Left colon (tissue), 2 donors: ENCODE measurements at regions not wholly inside any gene's neighbourhood (a gene's known extent, or its start where the extent isn't known, plus 50 kb on each side); places are given as distances from the start of the nearest gene placed in this dataset.

Experiments
- ATAC-seq: fragments of 200-7000 bp; cut with Tn5 transposase; one replicate; pipeline ENCODE4 v1.9.1; 2020; ENCODE audit warnings: mild to moderate bottlenecking, moderate library complexity
- DNase-seq, 2 donors: peaks; one replicate each; pipeline ENCODE4 v3.0.0-alpha.2; 2020
- intact Hi-C, 2 donors: fragments of 100-400 bp; cut with DNase I in 1 of 2; cut with micrococcal nuclease in 1 of 2; formaldehyde crosslinking; loops; one replicate each; pipeline versions ENCODE4 v1.11.2 to v1.14.0; 2022; cut with DNase I, micrococcal nuclease
- donor health status: DM: no; HTN: no; CAD: no.
- donor health status: DM: yes; HTN: yes; CAD: no.

- intact Hi-C loops, result no loop called here
- no peak for DNase-seq
- ATAC-seq, result no peak
These were observed 332.5 kb downstream of the WDR11 start for GRCh38 chr10:121183707-121184106.

- ATAC-seq, result no peak
- DNase-seq, result no peak
- intact Hi-C loops, result no loop called here
These were observed 334.8 kb downstream of the WDR11 start for GRCh38 chr10:121185816-121186455.

DNA sequence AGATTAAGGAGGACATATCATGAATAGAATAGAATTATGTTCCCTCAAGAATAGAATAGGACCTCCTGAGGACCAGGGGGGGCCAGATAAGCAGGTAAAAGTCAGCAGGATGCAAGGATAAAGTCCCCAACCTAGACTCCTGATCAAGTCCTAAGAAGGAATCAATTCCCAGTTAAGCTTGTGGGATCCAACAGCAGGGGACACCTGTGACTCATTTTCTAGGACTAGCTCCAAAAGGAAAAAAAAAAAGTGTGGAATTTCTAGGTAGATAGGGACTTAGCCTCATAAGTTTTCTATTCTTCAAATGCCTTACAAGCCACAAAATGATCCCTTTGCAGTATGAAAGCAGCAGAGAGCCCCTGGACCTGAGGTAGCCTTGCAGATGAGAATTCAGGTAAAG is 336.2 kb downstream of the WDR11 start:
- peak; percentile 42 for ATAC-seq
- intact Hi-C loops, result no loop called here
- no peak for DNase-seq

DNA sequence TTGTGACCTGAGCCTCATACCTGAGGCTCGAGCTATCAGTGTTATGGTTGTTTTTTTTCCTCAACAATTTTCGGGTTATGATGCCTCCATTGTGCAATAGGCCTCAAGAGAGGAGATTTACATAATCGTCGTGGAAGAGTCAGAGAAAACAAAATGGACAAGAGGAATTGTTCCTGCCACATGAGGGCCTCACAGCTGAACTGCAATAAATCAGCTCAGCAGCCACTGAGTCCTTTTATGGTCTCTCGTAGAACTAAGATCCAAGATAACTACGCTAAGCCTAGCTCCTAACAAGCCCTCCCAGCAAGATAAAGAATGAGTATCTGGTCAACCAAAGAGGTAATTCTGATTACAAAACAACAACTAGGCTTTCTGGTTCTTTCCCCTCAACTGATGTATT is 336.8 kb downstream of the WDR11 start:
- DNase-seq (peak; percentile 15 to 39), ATAC-seq (peak; percentile 97)
- intact Hi-C loops, result no loop called here

GRCh38 chr10:121189066-121189465 is 337.9 kb downstream of the WDR11 start:
- intact Hi-C loops, result no loop called here
- ATAC-seq (no peak), DNase-seq (no peak)

GRCh38 chr10:121194696-121195523 is 343.7 kb downstream of the WDR11 start:
- DNase-seq (no peak), ATAC-seq (no peak)
- intact Hi-C loops, result no loop called here

DNA sequence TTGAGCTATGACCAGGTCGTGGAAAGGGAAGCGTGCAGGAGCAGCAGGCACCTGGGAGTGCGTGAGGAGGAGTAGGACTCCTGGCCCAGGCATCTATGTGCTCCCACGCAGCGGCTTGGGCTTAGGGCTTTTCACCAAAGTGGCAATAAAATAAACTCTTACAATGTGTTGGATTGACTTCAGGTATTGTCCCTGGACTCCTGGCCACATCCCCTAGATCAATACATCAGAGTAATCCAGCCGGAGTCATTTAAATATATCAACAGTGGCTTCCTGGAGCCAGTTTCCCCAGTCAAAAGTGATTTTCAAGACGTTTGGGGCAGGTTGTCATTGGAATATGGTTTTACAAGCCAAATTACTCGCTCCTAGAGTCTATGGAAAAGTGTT is 344.4 kb downstream of the WDR11 start:
- peak; percentile 59 for ATAC-seq
- no peak for DNase-seq
- intact Hi-C loops, result no loop called here

GRCh38 chr10:121199081-121199480 is 347.9 kb downstream of the WDR11 start:
- ATAC-seq (no peak), DNase-seq (no peak)
- intact Hi-C loops, result no loop called here

DNA sequence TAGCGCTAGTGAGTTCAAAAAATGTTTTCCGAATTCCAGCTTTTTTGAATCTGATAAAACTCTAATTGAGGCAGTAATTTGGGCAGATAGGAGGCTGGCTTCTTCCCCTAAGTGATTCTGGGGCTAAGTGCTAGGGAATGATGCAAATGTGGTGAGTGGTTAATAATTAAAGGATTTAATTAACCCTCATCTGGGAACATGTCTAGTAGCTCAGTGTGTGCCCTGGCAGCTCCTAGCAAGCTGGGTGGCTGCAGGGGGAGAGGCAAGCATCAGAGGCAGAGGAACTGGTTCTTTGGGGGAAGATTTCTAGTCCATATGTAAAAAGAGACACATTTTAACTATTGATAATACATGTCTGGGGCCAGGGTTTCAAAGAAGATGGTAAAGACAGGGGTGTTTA is 354.5 kb downstream of the WDR11 start:
- ATAC-seq (peak; percentile 66), DNase-seq (no peak)
- intact Hi-C loops, result no loop called here

DNA sequence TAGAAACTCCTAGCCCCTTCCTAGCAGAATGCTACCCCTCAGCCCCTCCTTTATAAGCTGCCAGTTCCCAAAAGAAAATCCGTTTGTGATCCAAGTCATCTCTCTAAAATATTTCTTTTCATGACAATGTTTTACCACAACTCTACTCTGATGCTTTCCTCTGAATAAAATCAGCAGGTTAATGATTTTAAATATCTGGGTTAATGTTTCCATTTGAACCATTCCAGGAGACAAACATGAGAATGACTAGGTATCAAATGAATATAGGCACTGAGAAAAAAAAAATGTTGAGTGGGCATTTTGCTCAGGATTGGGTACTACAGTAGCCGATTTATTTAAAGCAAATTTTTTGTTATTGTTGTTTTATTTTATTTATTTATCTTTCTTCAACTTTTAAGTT is 360.3 kb downstream of the WDR11 start:
- DNase-seq (no peak), ATAC-seq (no peak)
- intact Hi-C loops, result no loop called here

- intact Hi-C loops, result no loop called here
- DNase-seq, result no peak
- ATAC-seq, result no peak
These were observed 362.3 kb downstream of the WDR11 start for GRCh38 chr10:121213437-121213836.

DNA sequence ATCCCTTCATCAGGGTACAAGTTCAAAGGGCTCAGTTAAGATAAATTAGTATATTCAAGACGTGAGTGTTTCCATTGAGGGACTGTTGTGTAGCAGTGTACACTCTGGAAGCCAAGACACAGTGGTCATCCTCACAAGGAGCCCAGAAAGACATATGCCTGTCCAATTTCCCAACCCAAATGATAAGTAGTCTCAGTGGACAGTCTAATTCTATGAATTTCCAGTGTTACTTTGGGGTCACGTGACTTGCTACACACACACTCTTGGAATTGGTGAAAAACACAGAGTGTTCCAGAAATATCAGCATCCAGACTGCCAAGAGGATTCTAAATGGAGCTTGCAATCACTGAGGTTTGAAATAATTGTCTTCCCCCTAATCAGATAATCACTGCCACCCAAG is 365.1 kb downstream of the WDR11 start:
- intact Hi-C loops, result no loop called here
- DNase-seq, result no peak
- ATAC-seq, result no peak

DNA sequence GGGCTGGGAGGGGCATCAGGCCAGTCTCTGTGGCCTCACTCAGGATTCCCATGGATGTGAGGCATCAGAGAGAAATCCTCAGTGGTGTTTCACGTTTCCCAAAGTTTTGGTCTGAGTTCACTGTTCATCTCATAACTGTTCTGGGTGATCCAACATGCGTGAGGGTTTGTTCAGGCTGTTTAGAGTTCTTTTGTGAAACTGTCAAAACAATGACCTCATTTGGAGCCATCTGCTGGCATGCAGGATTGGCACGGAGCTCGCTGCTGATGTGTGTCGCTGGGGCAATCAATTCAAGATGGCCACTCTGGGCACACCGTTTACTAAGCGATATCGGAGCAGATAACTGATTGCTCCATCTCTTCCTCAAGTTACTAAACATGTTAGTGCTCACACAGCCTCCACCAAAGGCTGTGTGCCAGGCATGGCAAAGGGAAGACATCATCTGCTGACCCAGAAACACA is 365.6 kb downstream of the WDR11 start:
- DNase-seq (peak in 1 of 2 donors; percentile 33), ATAC-seq (no peak)
- intact Hi-C loops, result no loop called here

- ATAC-seq (no peak), DNase-seq (no peak)
- intact Hi-C loops, result no loop called here
These were observed 366.2 kb downstream of the WDR11 start for GRCh38 chr10:121217331-121217730.

DNA sequence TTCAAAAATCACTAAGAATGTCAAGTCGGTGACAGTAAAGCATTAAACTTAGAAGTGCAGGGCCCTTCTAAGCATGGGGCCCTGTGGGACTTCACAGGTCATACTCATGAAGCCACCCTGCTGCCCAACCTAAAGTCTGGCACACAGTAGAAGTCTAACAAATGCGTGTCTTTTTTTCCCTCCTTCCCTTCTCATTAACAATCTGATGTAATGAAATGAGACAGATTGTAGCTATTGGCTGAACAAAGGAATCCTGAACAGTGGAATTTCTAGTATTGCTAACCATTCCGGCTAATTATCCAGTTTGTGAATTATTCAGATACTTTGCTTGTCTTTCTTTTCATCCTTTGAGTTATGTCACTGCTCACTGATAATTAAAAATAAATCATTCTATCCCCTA is 369.9 kb downstream of the WDR11 start:
- intact Hi-C loops, result no loop called here
- no peak for DNase-seq
- ATAC-seq, result no peak

- intact Hi-C loops, result no loop called here
- ATAC-seq, result no peak
- DNase-seq, result no peak
These were observed 370.8 kb downstream of the WDR11 start for GRCh38 chr10:121221991-121222390.

- ATAC-seq (no peak), DNase-seq (no peak)
- intact Hi-C loops, result no loop called here
These were observed 371.7 kb downstream of the WDR11 start for GRCh38 chr10:121222842-121223241.

- intact Hi-C loops, result no loop called here
- ATAC-seq (no peak), DNase-seq (no peak)
These were observed 367.2 kb downstream of the FGFR2 start for GRCh38 chr10:121231079-121231478.

GRCh38 chr10:121232494-121232893 is 365.8 kb downstream of the FGFR2 start:
- no peak for DNase-seq

DNA sequence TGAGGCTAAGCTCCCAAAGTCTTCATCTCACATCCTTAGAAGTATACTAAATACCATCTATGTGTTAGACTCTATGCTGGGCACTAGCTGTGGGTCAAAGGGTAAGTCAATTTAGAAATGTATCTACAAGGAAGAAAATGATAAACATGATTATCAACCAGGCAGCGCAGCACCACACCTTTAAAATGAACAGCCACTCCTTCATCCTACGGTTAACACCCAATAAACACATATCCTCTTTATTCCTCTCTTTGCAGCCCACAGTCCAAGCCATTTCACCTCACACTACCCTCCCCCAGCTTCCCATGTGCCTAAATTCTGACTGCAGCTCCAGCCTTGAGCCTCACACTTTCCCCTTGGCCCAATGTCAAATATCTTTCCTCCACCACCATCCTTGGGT is 362.6 kb downstream of the FGFR2 start:
- ATAC-seq (peak; percentile 74), DNase-seq (peak; percentile 45 to 55)
- intact Hi-C loops, result no loop called here

More at GRCh38 chr10:121232494-121232893, 365.8 kb downstream of the FGFR2 start:
- intact Hi-C loops, result no loop called here
- no peak for ATAC-seq

DNA sequence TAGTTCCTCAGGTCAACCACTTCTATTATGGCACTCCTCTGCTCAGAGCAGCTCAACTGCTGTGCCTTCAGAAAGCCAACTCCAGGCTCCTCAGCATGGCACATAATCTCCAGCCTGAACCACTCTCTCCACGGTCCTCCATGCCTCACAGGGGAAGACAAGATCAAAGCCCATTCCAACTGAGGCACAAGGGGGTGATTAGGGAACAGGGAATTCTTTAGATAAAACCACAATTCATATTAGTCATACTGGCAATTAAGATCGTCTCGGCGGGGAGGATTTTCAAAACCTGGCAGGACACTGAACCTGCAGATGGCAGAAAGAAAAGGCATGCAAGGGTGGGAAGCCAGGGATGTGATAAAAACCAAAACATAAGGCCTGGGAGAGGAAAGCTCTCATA is 361.6 kb downstream of the FGFR2 start:
- ATAC-seq, result no peak
- intact Hi-C loops, result no loop called here
- DNase-seq, result no peak
